Heart right ventricle (tissue), 16 donors: ENCODE measurements at regions not wholly inside any gene's neighbourhood (a gene's known extent, or its start where the extent isn't known, plus 50 kb on each side); places are given as distances from the start of the nearest gene placed in this dataset.
A peak's percentile ranks its signal among the peaks of the same experiment; 100 is the strongest.

Experiments used
- ATAC-seq, 8 donors: fragments of 200-7000 bp; cut with Tn5 transposase; one replicate each; pipeline ENCODE4 v1.9.1; 2020; ENCODE audit warnings: mild to moderate bottlenecking in 8 of 8, moderate library complexity in 8 of 8, moderate number of reproducible peaks in 1 of 8
- DNase-seq, 2 donors: peaks; one replicate each; pipeline ENCODE4 v3.0.0-alpha.2; 2020
- H3K27ac ChIP-seq, 10 donors: fragments of 200-600 bp; sonication (generic) in 2 of 10; one replicate each; pipeline versions ENCODE4 v1.5.0 to v1.8.0; 2020 to 2022; ENCODE audit warnings: mild to moderate bottlenecking in 3 of 10
- H3K27me3 ChIP-seq, 7 donors: fragments of 200-600 bp; one replicate each; pipeline ENCODE4 v1.8.0; 2021 to 2022; ENCODE audit warnings: mild to moderate bottlenecking in 2 of 7
- H3K36me3 ChIP-seq, 9 donors: fragments of 200-600 bp; sonication (generic) in 1 of 9; one replicate each; pipeline versions ENCODE4 v1.5.0 to v1.8.0; 2020 to 2022; ENCODE audit warnings: mild to moderate bottlenecking in 2 of 9
- H3K4me1 ChIP-seq, 9 donors: fragments of 200-600 bp; sonication (generic) in 1 of 9; one replicate each; pipeline versions ENCODE4 v1.5.0 to v1.8.0; 2020 to 2022; ENCODE audit warnings: mild to moderate bottlenecking in 4 of 9
- H3K4me3 ChIP-seq, 10 donors: fragments of 200-600 bp; sonication (generic) in 2 of 10; one replicate each; pipeline versions ENCODE4 v1.5.0 to v1.8.0; 2020 to 2022; ENCODE audit warnings: mild to moderate bottlenecking in 7 of 10, moderate library complexity in 2 of 10
- H3K9me3 ChIP-seq, 11 donors: fragments of 200-600 bp in 10 of 11; sonication (generic) in 2 of 11; one replicate each; pipeline versions ENCODE4 v1.5.0 to v1.8.0; 2013 to 2022; ENCODE audit warnings: mild to moderate bottlenecking in 2 of 11, control low read depth in 1 of 11, moderate library complexity in 1 of 11
- CTCF ChIP-seq, 9 donors: fragments of 200-600 bp; sonication (generic) in 2 of 9; IDR thresholded peaks; one replicate each; pipeline versions ENCODE4 v1.5.0 to v1.8.0; 2021 to 2022; ENCODE audit warnings: antibody characterized with exemption in 9 of 9, mild to moderate bottlenecking in 5 of 9, moderate library complexity in 1 of 9
- WGBS, 2 donors: extraction: QIAGEN DNeasy Blood & Tissue Kit; methylation state at CpG; one replicate each; pipeline ENCODE4 v1.1.7; 2013; ENCODE audit warnings: inconsistent platforms in 1 of 2; 5-methylcytosine and 5-hydroxymethylcytosine counted together
- intact Hi-C, 10 donors: fragments of 100-400 bp; cut with DNase I; formaldehyde crosslinking; loops; one replicate each; pipeline versions ENCODE4 v1.11.1 to v1.14.2; 2022
- donor health status: Arrhythmogenic right ventricular cardiomyopathy.
- donor health status: ischemic (EF 13 %, LVEDD 7.1; RV severe dilation, severe dysfunction).
- donor health status: healthy with polysubstance abuse.
- donor health status: DM: no; HTN: yes; CAD: no.
- donor health status: DM: no; HTN: no; CAD: no.
- donor health status: ischemic (EF 25% LVEDD 6.9; RV normal size, moderate dysfunction).
- donor health status: ischemic (EF 25% LVEDD 5.7; RV mildly dilated, moderate dysfunction).
- donor health status: healthy.
- donor health status: DM: yes; HTN: yes; CAD: no.
- donor health status: Ischemic cardiomyopathy.
- donor health status: ischemic (EF 35%, LVEDD 5.7; RV mildly dilated, moderate dysfunction).
- donor health status: nonischemic (EF 11% LVEDD 7.7; RV severe dilation, severe dysfunction).
- donor health status: DM: yes; HTN: yes; CAD: no.
- donor health status: PGD.
- donor health status: ischemic (EF 29% LVEDD 5.4; RV normal size, mild dysfunction).
- donor health status: nonischemic (EF 23%, LVEDD 6.1; RV moderate dilation, normal function).

- ATAC-seq: peak in 1 of 8 donors; percentile 36
- no peak for DNase-seq
- Histone ChIP-seq H3K36me3 (no peaks in the 10 kb centered on the region), H3K27me3 (no peaks in the 10 kb centered on the region), H3K9me3 (no peaks in the 10 kb centered on the region), H3K4me1 (peaks cover 0 to 26% (median 9%) of the 10 kb centered on the region in 9 donors), H3K27ac (peak overlapping the region in 2 of 10 donors; percentile 10 to 17), H3K4me3 (no peak overlapping the region)
- intact Hi-C loops: no loop called here
- 48 to 53% methylated on average over 2 of the region's 2 CpGs for WGBS, 2 donors
- no peak for TF ChIP-seq CTCF (IDR thresholded peaks at IDR 0.05)
These were observed 161.2 kb downstream of the NTMT2 start for GRCh38 chr1:170306948-170307347.

- DNase-seq: no peak
- H3K27me3 ChIP-seq: no peaks in the 10 kb centered on the region
- intact Hi-C loops: no loop called here
- WGBS, 2 donors: 57 to 64% methylated on average over 1 of the region's 1 CpG
- TF ChIP-seq CTCF (IDR thresholded peaks at IDR 0.05): no peak
- H3K36me3 ChIP-seq: no peaks in the 10 kb centered on the region
- H3K27ac ChIP-seq: peak overlapping the region in 1 of 10 donors; percentile 10
- no peaks in the 10 kb centered on the region for H3K9me3 ChIP-seq
- ATAC-seq: no peak
- H3K4me3 ChIP-seq: no peak overlapping the region
- H3K4me1 ChIP-seq: peaks cover 0 to 26% (median 9%) of the 10 kb centered on the region in 9 donors
These were observed 161.7 kb downstream of the NTMT2 start for GRCh38 chr1:170307426-170307825.

GRCh38 chr1:170309389-170310013 lies 163.7 kb downstream of the NTMT2 start:
- TF ChIP-seq CTCF (IDR thresholded peaks at IDR 0.05): no peak
- peaks cover 0 to 26% (median 9%) of the 10 kb centered on the region in 9 donors for H3K4me1 ChIP-seq
- no peak overlapping the region for H3K4me3 ChIP-seq
- H3K9me3 ChIP-seq: no peaks in the 10 kb centered on the region
- H3K36me3 ChIP-seq: no peaks in the 10 kb centered on the region
- peak overlapping the region in 2 of 10 donors; percentile 30 to 36 for H3K27ac ChIP-seq
- peak in 1 of 2 donors; percentile 7 for DNase-seq
- peak in 7 of 8 donors; percentile 27 to 72 (median 50) for ATAC-seq
- WGBS, 2 donors: 50 to 54% methylated on average over 10 of the region's 10 CpGs
- H3K27me3 ChIP-seq: no peaks in the 10 kb centered on the region
- intact Hi-C loops: no loop called here

- no peaks in the 10 kb centered on the region for H3K36me3 ChIP-seq
- WGBS, 2 donors: 87 to 92% methylated on average over 1 of the region's 1 CpG
- H3K27ac ChIP-seq: peak overlapping the region in 2 of 10 donors; percentile 30 to 36
- no peaks in the 10 kb centered on the region for H3K27me3 ChIP-seq
- intact Hi-C loops: no loop called here
- no peak for TF ChIP-seq CTCF (IDR thresholded peaks at IDR 0.05)
- H3K4me3 ChIP-seq: no peak overlapping the region
- H3K4me1 ChIP-seq: peaks cover 0 to 26% (median 9%) of the 10 kb centered on the region in 9 donors
- ATAC-seq (no peak), DNase-seq (no peak)
- no peaks in the 10 kb centered on the region for H3K9me3 ChIP-seq
These were observed 164.3 kb downstream of the NTMT2 start for GRCh38 chr1:170310014-170310405.
